Suprapubic skin (tissue), 3 donors: ENCODE measurements at regions not wholly inside any gene's neighbourhood (a gene's known extent, or its start where the extent isn't known, plus 50 kb on each side); places are given as distances from the start of the nearest gene placed in this dataset.

Experiments
- CTCF ChIP-seq, 2 donors: fragments of 200-600 bp in 1 of 2; fragments of 450-650 bp in 1 of 2; sonication (generic) in 1 of 2; IDR thresholded peaks; one replicate each; pipeline ENCODE4 v1.5.1; 2016 to 2019; ENCODE audit warnings: antibody characterized with exemption in 2 of 2, mild to moderate bottlenecking in 1 of 2, moderate library complexity in 1 of 2
- POLR2A ChIP-seq, 2 donors: fragments of 450-650 bp; IDR thresholded peaks; one replicate each; pipeline ENCODE4 v1.6.1; 2017; ENCODE audit warnings: antibody characterized with exemption in 2 of 2, mild to moderate bottlenecking in 2 of 2, moderate library complexity in 2 of 2

GRCh38 chr14:62491146-62491545 lies 554.1 kb downstream of the KCNH5 start:
- TF ChIP-seq CTCF (IDR thresholded peaks at IDR 0.05) (no peak), POLR2A (IDR thresholded peaks at IDR 0.05) (no peak)
